GM10847 (cell line): ENCODE measurements at regions not wholly inside any gene's neighbourhood (a gene's known extent, or its start where the extent isn't known, plus 50 kb on each side); places are given as distances from the start of the nearest gene placed in this dataset.

ENCODE experiments used
- POLR2A ChIP-seq: IDR thresholded peaks from 2 replicates; pipeline ENCODE4 v1.6.1; 2011; ENCODE audit not compliant: insufficient read length; ENCODE audit errors: extremely low read depth

GRCh38 chr14:105581551-105582341 is 55.4 kb downstream of the TMEM121 start:
- TF ChIP-seq POLR2A, result no peak

- peak; percentile 34 for TF ChIP-seq POLR2A
Measured at GRCh38 chr14:105582639-105583038, 56.3 kb downstream of the TMEM121 start.

- peak; percentile 9 for TF ChIP-seq POLR2A
Measured at GRCh38 chr14:105585722-105586121, 59.3 kb downstream of the TMEM121 start.

- TF ChIP-seq POLR2A, result peak; percentile 8
Measured at GRCh38 chr14:105586144-105586872, 59.9 kb downstream of the TMEM121 start.

GRCh38 chr14:105587482-105588235 is 61.3 kb downstream of the TMEM121 start:
- TF ChIP-seq POLR2A, result peak; percentile 5

- TF ChIP-seq POLR2A, result peak; percentile 10
Measured at GRCh38 chr14:105588236-105588860, 62.0 kb downstream of the TMEM121 start.

- TF ChIP-seq POLR2A, result no peak
Measured at GRCh38 chr14:105589161-105589925, 63.0 kb downstream of the TMEM121 start.

GRCh38 chr14:105591052-105591451 is 64.7 kb downstream of the TMEM121 start:
- TF ChIP-seq POLR2A, result no peak

- TF ChIP-seq POLR2A, result no peak
Measured at GRCh38 chr14:105600939-105601359, 74.6 kb downstream of the TMEM121 start.

GRCh38 chr14:105601360-105602242 is 75.2 kb downstream of the TMEM121 start:
- TF ChIP-seq POLR2A, result no peak

GRCh38 chr14:105602243-105602750 is 75.9 kb downstream of the TMEM121 start:
- no peak for TF ChIP-seq POLR2A

GRCh38 chr14:105602799-105603793 is 76.7 kb downstream of the TMEM121 start:
- TF ChIP-seq POLR2A, result no peak
